ENCODE measurements at regions not wholly inside any gene's neighbourhood (a gene's known extent, or its start where the extent isn't known, plus 50 kb on each side); places are given as distances from the start of the nearest gene placed in this dataset.

DNA sequence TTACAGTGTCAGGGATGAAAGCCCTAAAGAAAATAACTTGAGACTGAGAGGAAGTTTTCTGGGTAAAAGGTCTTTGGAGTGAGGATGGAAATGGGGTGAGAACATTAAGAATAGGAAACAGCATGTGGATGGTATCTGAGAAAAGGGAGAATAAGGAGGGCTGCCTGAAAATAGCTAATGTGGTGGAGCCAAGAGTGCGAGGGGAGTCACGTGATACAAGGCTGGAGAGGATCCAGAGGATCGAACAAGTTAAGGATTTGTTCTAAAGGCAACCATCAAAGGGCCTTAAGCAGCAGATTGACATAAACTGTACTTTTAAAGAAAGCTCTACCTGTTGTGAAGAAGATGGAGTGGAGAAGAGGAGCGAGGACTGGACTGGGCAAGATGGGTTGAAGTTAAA, 347.4 kb upstream of the AGA start:
- no peak for DNase-seq (ENCODE audit: low read depth, low spot score)
- no peak overlapping the region for H3K4me3 ChIP-seq (ENCODE audit: low read depth, low read length)
- TF ChIP-seq, protein P1, sequence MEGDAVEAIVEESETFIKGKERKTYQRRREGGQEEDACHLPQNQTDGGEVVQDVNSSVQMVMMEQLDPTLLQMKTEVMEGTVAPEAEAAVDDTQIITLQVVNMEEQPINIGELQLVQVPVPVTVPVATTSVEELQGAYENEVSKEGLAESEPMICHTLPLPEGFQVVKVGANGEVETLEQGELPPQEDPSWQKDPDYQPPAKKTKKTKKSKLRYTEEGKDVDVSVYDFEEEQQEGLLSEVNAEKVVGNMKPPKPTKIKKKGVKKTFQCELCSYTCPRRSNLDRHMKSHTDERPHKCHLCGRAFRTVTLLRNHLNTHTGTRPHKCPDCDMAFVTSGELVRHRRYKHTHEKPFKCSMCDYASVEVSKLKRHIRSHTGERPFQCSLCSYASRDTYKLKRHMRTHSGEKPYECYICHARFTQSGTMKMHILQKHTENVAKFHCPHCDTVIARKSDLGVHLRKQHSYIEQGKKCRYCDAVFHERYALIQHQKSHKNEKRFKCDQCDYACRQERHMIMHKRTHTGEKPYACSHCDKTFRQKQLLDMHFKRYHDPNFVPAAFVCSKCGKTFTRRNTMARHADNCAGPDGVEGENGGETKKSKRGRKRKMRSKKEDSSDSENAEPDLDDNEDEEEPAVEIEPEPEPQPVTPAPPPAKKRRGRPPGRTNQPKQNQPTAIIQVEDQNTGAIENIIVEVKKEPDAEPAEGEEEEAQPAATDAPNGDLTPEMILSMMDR (IDR thresholded peaks at IDR 0.05; ENCODE audit: low read depth, low read length), result no peak
- in situ Hi-C loops (cut with HindIII; ENCODE audit: low sequenced_read_pairs), result no loop called here

DNA sequence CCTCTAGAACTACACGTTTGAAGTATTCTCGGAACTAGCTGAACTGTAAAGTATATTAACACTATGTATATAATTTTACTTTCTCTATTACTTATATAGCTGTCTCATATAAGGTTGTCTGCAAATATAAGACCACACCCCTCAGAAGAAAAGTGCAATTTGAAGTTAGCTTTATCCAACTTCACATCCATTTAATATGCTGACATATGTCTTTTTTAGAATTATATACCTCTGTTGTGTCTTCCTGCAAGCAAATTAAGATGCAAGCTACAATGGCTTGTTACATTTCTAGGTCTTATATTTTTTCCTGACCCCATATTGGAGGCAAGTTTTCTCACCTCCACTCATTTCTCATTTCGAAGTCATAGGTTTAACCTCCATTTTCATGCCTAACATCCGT, 349.0 kb upstream of the AGA start:
- DNase-seq (ENCODE audit: low read depth, low spot score), result no peak
- in situ Hi-C loops (cut with HindIII; ENCODE audit: low sequenced_read_pairs), result no loop called here
- no peak overlapping the region for H3K4me3 ChIP-seq (ENCODE audit: low read depth, low read length)
- TF ChIP-seq, protein P1 (IDR thresholded peaks at IDR 0.05; ENCODE audit: low read depth, low read length), result no peak

DNA sequence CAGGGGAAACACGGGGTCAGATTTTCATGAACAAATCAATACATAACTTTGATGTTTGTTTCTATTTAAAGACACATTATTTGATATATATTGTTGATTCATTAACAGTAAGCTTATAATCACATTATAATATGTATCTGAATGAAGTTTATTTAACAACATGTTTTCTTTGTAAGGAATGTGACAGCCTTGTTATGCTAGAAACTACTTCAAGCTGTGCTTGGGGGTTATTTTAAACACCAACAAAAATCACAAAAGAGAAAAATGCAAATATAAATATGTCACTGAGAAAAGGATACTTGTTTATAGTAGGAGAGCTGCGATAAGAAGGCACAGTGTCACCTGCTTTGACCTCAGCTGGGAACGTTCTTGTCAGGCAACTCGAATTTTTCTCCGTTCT, 354.6 kb upstream of the AGA start:
- no peak overlapping the region for H3K4me3 ChIP-seq (ENCODE audit: low read depth, low read length)
- TF ChIP-seq, protein P1 (IDR thresholded peaks at IDR 0.05; ENCODE audit: low read depth, low read length), result no peak
- no peak for DNase-seq (ENCODE audit: low read depth, low spot score)
- in situ Hi-C loops (cut with HindIII; ENCODE audit: low sequenced_read_pairs), result no loop called here

DNA sequence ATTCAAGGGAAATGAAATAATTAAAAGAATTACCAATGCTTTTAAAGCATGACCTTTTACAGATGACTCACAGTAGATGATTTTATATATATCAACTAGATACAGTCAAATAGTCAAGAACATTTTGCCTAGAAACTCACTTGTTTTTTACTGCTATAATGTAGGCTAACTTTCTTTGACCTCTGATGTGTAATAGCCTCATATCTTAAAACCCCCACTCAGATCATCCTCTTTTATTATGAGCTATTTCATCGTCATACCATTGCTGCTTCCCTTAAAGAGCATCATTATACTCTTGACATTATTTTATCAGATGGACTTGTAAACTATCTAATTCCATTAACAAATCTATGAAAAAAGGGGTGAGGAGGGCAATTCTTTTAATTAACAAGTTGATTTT, 355.9 kb upstream of the AGA start:
- H3K4me3 ChIP-seq (ENCODE audit: low read depth, low read length), result no peak overlapping the region
- DNase-seq (ENCODE audit: low read depth, low spot score), result no peak
- TF ChIP-seq, protein P1 (IDR thresholded peaks at IDR 0.05; ENCODE audit: low read depth, low read length), result no peak
- in situ Hi-C loops (cut with HindIII; ENCODE audit: low sequenced_read_pairs), result no loop called here

DNA sequence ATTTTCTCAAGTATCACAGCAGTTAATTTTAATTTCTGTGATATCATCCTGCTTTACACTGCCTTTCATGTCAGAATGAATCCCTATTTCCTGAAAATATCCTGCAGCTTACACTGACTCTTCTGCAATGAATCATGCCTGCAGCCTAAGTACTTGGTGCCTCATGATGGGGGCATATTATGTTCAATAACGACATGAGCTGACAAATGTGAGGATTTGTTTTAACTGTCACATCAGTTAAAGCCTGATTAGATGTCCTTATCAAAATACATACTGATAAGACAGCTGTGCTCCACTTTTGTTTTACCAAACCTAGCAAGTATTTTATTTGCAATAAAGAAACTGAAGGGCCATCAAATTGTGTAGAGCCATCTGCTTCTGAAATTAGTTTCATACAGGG, 359.9 kb upstream of the AGA start:
- DNase-seq (ENCODE audit: low read depth, low spot score), result no peak
- TF ChIP-seq, protein P1 (IDR thresholded peaks at IDR 0.05; ENCODE audit: low read depth, low read length), result no peak

DNA sequence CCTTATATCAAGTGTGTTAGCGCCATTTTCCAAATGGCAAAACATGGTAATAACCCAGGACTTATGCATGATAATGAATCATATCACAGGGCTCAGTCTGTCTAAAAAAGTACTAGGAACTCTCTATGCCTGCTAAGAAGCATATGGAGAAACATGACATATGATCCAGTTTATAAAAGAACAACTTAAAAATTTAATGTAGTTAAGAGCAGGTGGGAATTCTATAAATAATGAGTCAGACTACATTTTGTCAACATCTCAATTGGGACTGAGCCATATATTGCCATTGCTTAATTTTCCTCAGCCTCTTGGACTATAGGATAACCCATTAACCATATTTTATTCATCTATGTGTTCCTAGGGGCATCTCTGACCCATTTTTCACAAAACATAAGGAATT, 360.4 kb upstream of the AGA start:
- TF ChIP-seq, protein P1 (IDR thresholded peaks at IDR 0.05; ENCODE audit: low read depth, low read length), result no peak
- H3K4me3 ChIP-seq (ENCODE audit: low read depth, low read length), result no peak overlapping the region
- DNase-seq (ENCODE audit: low read depth, low spot score), result no peak
- in situ Hi-C loops (cut with HindIII; ENCODE audit: low sequenced_read_pairs), result no loop called here

More for the DNA sequence above, 359.9 kb upstream of the AGA start:
- H3K4me3 ChIP-seq (ENCODE audit: low read depth, low read length), result no peak overlapping the region
- in situ Hi-C loops (cut with HindIII; ENCODE audit: low sequenced_read_pairs), result no loop called here

DNA sequence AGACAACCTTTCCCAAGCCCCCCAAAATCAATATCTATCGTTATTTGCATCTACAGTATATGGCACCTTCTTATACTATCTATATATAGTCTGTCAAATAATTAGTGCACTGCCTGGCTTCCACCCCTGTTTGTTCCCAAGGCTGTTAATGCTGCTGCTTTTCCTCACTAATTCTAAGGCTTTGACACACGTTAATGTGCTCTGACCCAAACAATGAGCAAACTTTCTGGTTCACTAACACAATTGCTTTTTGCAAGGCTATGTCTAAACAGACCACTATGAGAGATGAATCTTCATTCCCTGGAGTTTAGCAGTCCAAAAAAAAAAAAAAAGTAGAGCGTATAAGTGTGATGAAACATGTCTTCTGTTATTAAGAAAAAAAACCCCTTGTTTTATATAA, 360.9 kb upstream of the AGA start:
- TF ChIP-seq, protein P1 (IDR thresholded peaks at IDR 0.05; ENCODE audit: low read depth, low read length), result no peak
- no peak overlapping the region for H3K4me3 ChIP-seq (ENCODE audit: low read depth, low read length)
- no peak for DNase-seq (ENCODE audit: low read depth, low spot score)
- in situ Hi-C loops (cut with HindIII; ENCODE audit: low sequenced_read_pairs), result no loop called here

All from astrocyte of the spinal cord (primary cell).